ENCODE measurements at regions not wholly inside any gene's neighbourhood (a gene's known extent, or its start where the extent isn't known, plus 50 kb on each side); places are given as distances from the start of the nearest gene placed in this dataset.

GRCh38 chr2:236400594-236401360, 136.6 kb upstream of the ASB18 start:
- intact Hi-C loops (cut with micrococcal nuclease; ENCODE audit: unreplicated experiment): no loop called here
- peaks cover 62% of the 10 kb centered on the region for H3K27me3 Mint-ChIP-seq (ENCODE audit: unreplicated experiment)
- H3K36me3 Mint-ChIP-seq (ENCODE audit: insufficient read depth, unreplicated experiment): no peaks in the 10 kb centered on the region
- TF ChIP-seq CTCF (IDR thresholded peaks at IDR 0.05; ENCODE audit: unreplicated experiment): no peak
- BruUV-seq (replicated peaks): no TSS peak
- DNase-seq: no peak
- H3K27ac Mint-ChIP-seq (ENCODE audit: unreplicated experiment): no peak overlapping the region
- no peaks in the 10 kb centered on the region for H3K9me3 Mint-ChIP-seq (ENCODE audit: low read depth, unreplicated experiment)
- H3K4me3 Mint-ChIP-seq (ENCODE audit: low read depth, unreplicated experiment): no peak overlapping the region
- no peaks in the 10 kb centered on the region for H3K4me1 Mint-ChIP-seq (ENCODE audit: low read depth, unreplicated experiment)
- CTCF ChIA-PET: no interaction called here

GRCh38 chr2:236402033-236402790, 138.0 kb upstream of the ASB18 start:
- Mint-ChIP-seq H3K27me3 (ENCODE audit: unreplicated experiment) (peaks cover 74% of the 10 kb centered on the region), H3K36me3 (ENCODE audit: insufficient read depth, unreplicated experiment) (no peaks in the 10 kb centered on the region), H3K4me1 (ENCODE audit: low read depth, unreplicated experiment) (no peaks in the 10 kb centered on the region), H3K4me3 (ENCODE audit: low read depth, unreplicated experiment) (no peak overlapping the region), H3K9me3 (ENCODE audit: low read depth, unreplicated experiment) (no peaks in the 10 kb centered on the region), H3K27ac (ENCODE audit: unreplicated experiment) (no peak overlapping the region)
- no TSS peak for BruUV-seq (replicated peaks)
- intact Hi-C loops (cut with micrococcal nuclease; ENCODE audit: unreplicated experiment): no loop called here
- CTCF ChIA-PET: no interaction called here
- DNase-seq: no peak
- TF ChIP-seq CTCF (IDR thresholded peaks at IDR 0.05; ENCODE audit: unreplicated experiment): no peak

GRCh38 chr2:236403125-236403524, 138.9 kb upstream of the ASB18 start:
- H3K36me3 Mint-ChIP-seq (ENCODE audit: insufficient read depth, unreplicated experiment): no peaks in the 10 kb centered on the region
- H3K4me3 Mint-ChIP-seq (ENCODE audit: low read depth, unreplicated experiment): no peak overlapping the region
- H3K9me3 Mint-ChIP-seq (ENCODE audit: low read depth, unreplicated experiment): no peaks in the 10 kb centered on the region
- H3K4me1 Mint-ChIP-seq (ENCODE audit: low read depth, unreplicated experiment): no peaks in the 10 kb centered on the region
- DNase-seq: no peak
- BruUV-seq (replicated peaks): no TSS peak
- no peak overlapping the region for H3K27ac Mint-ChIP-seq (ENCODE audit: unreplicated experiment)
- intact Hi-C loops (cut with micrococcal nuclease; ENCODE audit: unreplicated experiment): no loop called here
- H3K27me3 Mint-ChIP-seq (ENCODE audit: unreplicated experiment): peaks cover 83% of the 10 kb centered on the region
- CTCF ChIA-PET: no interaction called here
- no peak for TF ChIP-seq CTCF (IDR thresholded peaks at IDR 0.05; ENCODE audit: unreplicated experiment)

GRCh38 chr2:236403811-236404210, 139.6 kb upstream of the ASB18 start:
- intact Hi-C loops (cut with micrococcal nuclease; ENCODE audit: unreplicated experiment): no loop called here

More at GRCh38 chr2:236403811-236404210, 139.6 kb upstream of the ASB18 start:
- no peaks in the 10 kb centered on the region for H3K4me1 Mint-ChIP-seq (ENCODE audit: low read depth, unreplicated experiment)
- BruUV-seq (replicated peaks): no TSS peak
- no peak for TF ChIP-seq CTCF (IDR thresholded peaks at IDR 0.05; ENCODE audit: unreplicated experiment)
- no peaks in the 10 kb centered on the region for H3K9me3 Mint-ChIP-seq (ENCODE audit: low read depth, unreplicated experiment)
- no peaks in the 10 kb centered on the region for H3K36me3 Mint-ChIP-seq (ENCODE audit: insufficient read depth, unreplicated experiment)
- CTCF ChIA-PET: no interaction called here
- H3K27me3 Mint-ChIP-seq (ENCODE audit: unreplicated experiment): peaks cover 85% of the 10 kb centered on the region
- DNase-seq: no peak
- no peak overlapping the region for H3K4me3 Mint-ChIP-seq (ENCODE audit: low read depth, unreplicated experiment)
- H3K27ac Mint-ChIP-seq (ENCODE audit: unreplicated experiment): no peak overlapping the region

Data from Calu3 (cell line).